Neuronal stem cell (in vitro differentiated cells): ENCODE measurements at regions not wholly inside any gene's neighbourhood (a gene's known extent, or its start where the extent isn't known, plus 50 kb on each side); places are given as distances from the start of the nearest gene placed in this dataset.

Experiments used
- DNase-seq: peaks from one replicate; pipeline ENCODE4 v3.0.0-alpha.2; 2013; ENCODE audit warnings: low spot score
- H2AFZ ChIP-seq: one replicate; pipeline ENCODE4 v1.6.1; 2013; ENCODE audit warnings: mild to moderate bottlenecking, low read length, inconsistent platforms
- H2AK5ac ChIP-seq: 2 replicates; pipeline ENCODE4 v1.6.1; 2013; ENCODE audit warnings: low read depth, mild to moderate bottlenecking, inconsistent platforms, low read length, moderate library complexity, mixed read lengths
- H2BK120ac ChIP-seq: 2 replicates; pipeline ENCODE4 v1.6.1; 2013; ENCODE audit warnings: low read depth, mild to moderate bottlenecking, inconsistent platforms, low read length, moderate library complexity, mixed read lengths
- H2BK12ac ChIP-seq: one replicate; pipeline ENCODE4 v1.6.1; 2013; ENCODE audit warnings: low read length, inconsistent platforms
- H2BK15ac ChIP-seq: 2 replicates; pipeline ENCODE4 v1.6.1; 2013; ENCODE audit warnings: mild to moderate bottlenecking, low read length, inconsistent platforms, mixed read lengths
- H2BK5ac ChIP-seq: one replicate; pipeline ENCODE4 v1.6.1; 2013; ENCODE audit warnings: inconsistent platforms, mild to moderate bottlenecking, low read length, moderate library complexity
- H3K14ac ChIP-seq: one replicate; pipeline ENCODE4 v1.6.1; 2013; ENCODE audit warnings: low read length, inconsistent platforms
- H3K18ac ChIP-seq: 2 replicates; pipeline ENCODE4 v1.6.1; 2013; ENCODE audit warnings: low read length, inconsistent platforms
- H3K23ac ChIP-seq: 2 replicates; pipeline ENCODE4 v1.6.1; 2013; ENCODE audit warnings: low read depth, mild to moderate bottlenecking, mixed read lengths, low read length, inconsistent platforms; ENCODE audit not compliant: poor library complexity
- H3K27ac ChIP-seq: replicated peaks from 3 replicates; pipeline ENCODE4 v1.5.1; 2013; ENCODE audit warnings: low read length, inconsistent platforms
- H3K27me3 ChIP-seq, 3 experiments: 2 replicates each; pipeline ENCODE4 v1.6.1; 2013; ENCODE audit warnings: low read length in 3 of 3, mild to moderate bottlenecking in 2 of 3, inconsistent platforms in 1 of 3, low read depth in 1 of 3, mixed read lengths in 1 of 3, moderate library complexity in 1 of 3; ENCODE audit not compliant: control insufficient read depth in 3 of 3, insufficient read depth in 3 of 3
- H3K36me3 ChIP-seq, 2 donors: replicated peaks in 1 of 2; 2 replicates each; pipeline ENCODE4 v1.6.1; 2013; ENCODE audit warnings: low read length in 2 of 2; ENCODE audit not compliant: control insufficient read depth in 2 of 2, insufficient read depth in 2 of 2
- H3K4ac ChIP-seq: 2 replicates; pipeline ENCODE4 v1.6.1; 2013; ENCODE audit warnings: inconsistent platforms, mild to moderate bottlenecking, low read length, moderate library complexity
- H3K4me1 ChIP-seq, 2 donors: 1 replicate in 1 of 2; 2 replicates in 1 of 2; pipeline ENCODE4 v1.6.1; 2013; ENCODE audit warnings: low read length in 2 of 2, low read depth in 1 of 2; ENCODE audit not compliant: control insufficient read depth in 2 of 2, insufficient read depth in 1 of 2
- H3K4me2 ChIP-seq: one replicate; pipeline ENCODE4 v1.6.1; 2013; ENCODE audit warnings: mild to moderate bottlenecking, low read length, inconsistent platforms; ENCODE audit not compliant: insufficient read depth, poor library complexity, severe bottlenecking
- H3K4me3 ChIP-seq, 2 donors: 2 replicates each; pipeline ENCODE4 v1.5.1; 2013; ENCODE audit warnings: low read length in 2 of 2, mild to moderate bottlenecking in 2 of 2, inconsistent platforms in 1 of 2, moderate library complexity in 1 of 2
- H3K79me1 ChIP-seq: one replicate; pipeline ENCODE4 v1.6.1; 2013; ENCODE audit warnings: low read depth, mild to moderate bottlenecking, inconsistent platforms, low read length, moderate library complexity
- H3K9ac ChIP-seq: one replicate; pipeline ENCODE4 v1.6.1; 2013; ENCODE audit warnings: mild to moderate bottlenecking, low read depth, low read length, inconsistent platforms; ENCODE audit not compliant: poor library complexity
- H3K9me3 ChIP-seq, 2 donors: replicated peaks in 1 of 2; 2 replicates each; pipeline versions ENCODE3 to v1.6.1; 2013; ENCODE audit warnings: low read length in 2 of 2, mild to moderate bottlenecking in 2 of 2, inconsistent platforms in 1 of 2, low read depth in 1 of 2, mixed read lengths in 1 of 2, moderate library complexity in 1 of 2; ENCODE audit not compliant: control insufficient read depth in 2 of 2, insufficient read depth in 1 of 2
- H4K8ac ChIP-seq: one replicate; pipeline ENCODE4 v1.6.1; 2013; ENCODE audit warnings: low read depth, mild to moderate bottlenecking, inconsistent platforms, low read length, moderate library complexity
- H4K91ac ChIP-seq: one replicate; pipeline ENCODE4 v1.6.1; 2013; ENCODE audit warnings: low read length, low read depth, mild to moderate bottlenecking, inconsistent platforms; ENCODE audit not compliant: poor library complexity
- WGBS, 2 donors: extraction: QIAGEN DNeasy Blood & Tissue Kit; methylation state at CpG; one replicate each; pipeline ENCODE4 v1.1.7; 2013; ENCODE audit warnings: missing lambda C conversion rate in 2 of 2, mixed read lengths in 1 of 2; ENCODE audit not compliant: insufficient read length in 2 of 2, insufficient replicate concordance in 1 of 2; ENCODE audit errors: extremely low coverage in 2 of 2; 5-methylcytosine and 5-hydroxymethylcytosine counted together

DNA sequence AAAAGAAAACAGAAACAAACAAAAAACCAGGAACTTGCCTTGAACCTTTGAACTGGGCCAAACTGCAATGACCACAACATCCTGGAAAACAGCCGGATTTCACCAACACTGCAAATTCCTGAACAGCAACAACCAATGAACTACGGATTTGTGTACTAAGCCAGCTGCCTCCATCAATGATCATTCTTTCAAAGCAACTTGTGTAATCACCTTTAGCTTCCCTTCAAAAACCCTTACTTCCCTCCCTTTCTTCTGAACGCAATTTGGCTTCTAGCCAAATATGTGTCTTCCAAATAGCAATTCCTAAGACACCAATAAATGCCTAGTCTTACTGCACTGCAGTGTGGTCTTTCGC lies 98.5 kb upstream of the FAM47C start:
- no CpG with 5 or more reads among the region's 4 CpGs for WGBS, 2 donors
- no peaks in the 10 kb centered on the region for H3K79me1 ChIP-seq
- no peak for DNase-seq

DNA sequence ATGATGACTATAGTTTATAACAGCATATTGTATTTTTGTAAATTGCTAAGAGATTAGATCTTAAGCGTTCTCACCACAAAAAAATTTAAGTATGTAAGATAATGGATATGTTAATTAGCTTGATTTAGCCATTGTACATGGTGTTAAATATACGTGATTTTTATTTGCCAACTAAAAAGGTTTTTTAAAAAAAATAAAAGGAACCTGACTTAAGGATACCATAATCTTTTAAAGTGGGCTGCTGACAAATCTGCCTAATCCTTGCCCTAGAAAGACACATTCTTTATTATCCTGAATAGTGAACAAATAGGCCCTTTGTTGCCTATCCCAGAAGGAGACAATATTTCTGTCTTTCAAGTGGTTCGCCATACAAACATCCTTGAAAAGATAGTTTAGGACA lies 94.6 kb upstream of the FAM47C start:
- Histone ChIP-seq H2BK12ac (no peak overlapping the region), H3K9me3 (no peaks in the 10 kb centered on the region), H3K79me1 (no peaks in the 10 kb centered on the region), H3K4ac (no peak overlapping the region), H2BK5ac (no peak overlapping the region), H2BK120ac (no peak overlapping the region), H3K4me3 (no peak overlapping the region), H3K27me3 (no peaks in the 10 kb centered on the region), H3K14ac (no peak overlapping the region), H4K8ac (no peak overlapping the region), H3K4me1 (no peaks in the 10 kb centered on the region), H3K9ac (no peak overlapping the region), H3K23ac (no peak overlapping the region), H3K18ac (no peak overlapping the region), H3K27ac (no peak overlapping the region), H4K91ac (no peak overlapping the region), H2AK5ac (no peak overlapping the region), H2AFZ (no peak overlapping the region), H2BK15ac (no peak overlapping the region), H3K36me3 (no peaks in the 10 kb centered on the region), H3K4me2 (no peak overlapping the region)
- DNase-seq, result no peak
- no CpG with 5 or more reads among the region's 3 CpGs for WGBS, 2 donors

More for the DNA sequence above, 98.5 kb upstream of the FAM47C start:
- Histone ChIP-seq H3K4me2 (no peak overlapping the region), H3K23ac (no peak overlapping the region), H2BK12ac (no peak overlapping the region), H3K4me3 (no peak overlapping the region), H3K36me3 (no peaks in the 10 kb centered on the region), H2AK5ac (no peak overlapping the region), H3K4ac (no peak overlapping the region), H3K27me3 (no peaks in the 10 kb centered on the region), H3K9ac (no peak overlapping the region), H2AFZ (no peak overlapping the region), H3K4me1 (no peaks in the 10 kb centered on the region), H3K18ac (no peak overlapping the region), H3K27ac (no peak overlapping the region), H2BK120ac (no peak overlapping the region), H2BK5ac (no peak overlapping the region), H4K91ac (no peak overlapping the region), H3K9me3 (no peaks in the 10 kb centered on the region), H4K8ac (no peak overlapping the region), H2BK15ac (no peak overlapping the region), H3K14ac (no peak overlapping the region)

DNA sequence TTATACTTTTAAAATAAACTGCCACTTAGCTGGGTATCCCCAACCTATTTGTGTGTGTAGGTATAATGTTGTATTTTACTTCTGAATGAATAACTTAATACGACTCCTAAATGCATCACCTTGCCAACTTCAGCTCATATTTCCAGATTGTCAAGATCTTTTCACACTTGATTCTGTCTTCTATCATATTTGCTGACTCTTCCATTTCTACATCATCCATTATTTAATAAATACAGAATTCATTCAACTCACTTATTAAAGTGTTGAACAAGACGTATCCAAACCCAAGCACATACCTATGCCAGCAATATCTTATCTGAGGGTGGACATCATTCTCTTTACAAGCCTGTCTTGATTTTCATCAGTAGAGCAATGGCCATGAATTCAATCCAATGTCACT lies 91.2 kb upstream of the FAM47C start:
- H2AFZ ChIP-seq, result no peak overlapping the region
- H3K4me3 ChIP-seq, result no peak overlapping the region
- no peak overlapping the region for H2BK120ac ChIP-seq
- H4K8ac ChIP-seq, result no peak overlapping the region
- no peak overlapping the region for H3K4me2 ChIP-seq
- H2BK15ac ChIP-seq, result no peak overlapping the region
- H4K91ac ChIP-seq, result no peak overlapping the region
- H3K14ac ChIP-seq, result no peak overlapping the region
- no peak overlapping the region for H3K23ac ChIP-seq
- no CpG with 5 or more reads among the region's 2 CpGs for WGBS, 2 donors
- no peak for DNase-seq
- H3K79me1 ChIP-seq, result no peaks in the 10 kb centered on the region
- H3K9me3 ChIP-seq, result no peaks in the 10 kb centered on the region
- no peaks in the 10 kb centered on the region for H3K27me3 ChIP-seq
- no peak overlapping the region for H2BK12ac ChIP-seq
- H2AK5ac ChIP-seq, result no peak overlapping the region
- no peak overlapping the region for H3K9ac ChIP-seq
- H3K36me3 ChIP-seq, result no peaks in the 10 kb centered on the region
- H2BK5ac ChIP-seq, result no peak overlapping the region
- no peak overlapping the region for H3K18ac ChIP-seq
- H3K4me1 ChIP-seq, result no peaks in the 10 kb centered on the region
- no peak overlapping the region for H3K4ac ChIP-seq
- no peak overlapping the region for H3K27ac ChIP-seq

DNA sequence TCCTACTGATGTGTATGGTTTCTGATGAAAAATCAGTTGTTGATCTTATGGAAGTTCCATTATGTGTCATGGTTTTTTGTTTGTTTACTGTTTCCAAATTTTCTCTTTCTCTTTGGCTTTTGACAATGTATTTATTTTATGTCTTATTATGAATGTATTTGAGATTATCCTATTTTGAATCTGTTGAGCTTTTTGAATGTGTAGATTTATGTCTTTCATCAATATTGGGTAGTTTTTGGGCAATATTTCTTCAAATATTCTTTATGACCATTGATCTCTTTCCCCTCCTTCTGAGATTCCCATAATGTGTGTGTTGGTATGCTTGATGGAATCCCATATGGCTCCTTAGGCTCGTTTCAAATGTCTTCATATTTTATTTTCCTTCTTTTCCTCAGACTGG lies 80.5 kb upstream of the FAM47C start:
- Histone ChIP-seq H2BK5ac (no peak overlapping the region), H2BK12ac (no peak overlapping the region), H3K9me3 (no peaks in the 10 kb centered on the region), H3K36me3 (no peaks in the 10 kb centered on the region), H3K4me2 (no peak overlapping the region), H3K4ac (no peak overlapping the region), H3K27me3 (no peaks in the 10 kb centered on the region), H3K4me3 (no peak overlapping the region), H4K91ac (no peak overlapping the region), H4K8ac (no peak overlapping the region), H3K9ac (no peak overlapping the region), H2AFZ (no peak overlapping the region), H2BK15ac (no peak overlapping the region), H3K27ac (no peak overlapping the region), H2BK120ac (no peak overlapping the region), H3K14ac (no peak overlapping the region), H2AK5ac (no peak overlapping the region), H3K18ac (no peak overlapping the region), H3K23ac (no peak overlapping the region), H3K79me1 (no peaks in the 10 kb centered on the region), H3K4me1 (no peaks in the 10 kb centered on the region)
- no CpG with 5 or more reads among the region's 1 CpG for WGBS, 2 donors
- DNase-seq, result no peak
